Smooth muscle cell (in vitro differentiated cells): ENCODE measurements at regions not wholly inside any gene's neighbourhood (a gene's known extent, or its start where the extent isn't known, plus 50 kb on each side); places are given as distances from the start of the nearest gene placed in this dataset.

Experiments used
- DNase-seq: peaks from one replicate; lab custom pipeline; 2025; ENCODE audit not compliant: unreplicated experiment; lab: John Stamatoyannopoulos, UW
- H2AFZ ChIP-seq: fragments of 200-600 bp; sonication (generic); 2 replicates; pipeline ENCODE4 v1.6.0; 2016; ENCODE audit warnings: antibody characterized with exemption, low read depth, mild to moderate bottlenecking
- H3F3A ChIP-seq: fragments of 200-600 bp; sonication (generic); 2 replicates; pipeline ENCODE4 v1.6.0; 2017; ENCODE audit warnings: antibody characterized with exemption, low read depth
- H3K27ac ChIP-seq: fragments of 200-600 bp; sonication (generic); 2 replicates; pipeline ENCODE4 v1.5.1; 2016; ENCODE audit warnings: low read depth, mild to moderate bottlenecking
- H3K27me3 ChIP-seq: fragments of 200-600 bp; sonication (generic); 2 replicates; pipeline ENCODE4 v1.6.1; 2016; ENCODE audit warnings: low read depth, mild to moderate bottlenecking
- H3K36me3 ChIP-seq: fragments of 200-600 bp; sonication (generic); 2 replicates; pipeline ENCODE4 v1.5.1; 2016; ENCODE audit warnings: low read depth
- H3K4me1 ChIP-seq: fragments of 200-600 bp; sonication (generic); 2 replicates; pipeline ENCODE4 v1.5.1; 2016; ENCODE audit warnings: low read depth
- H3K4me2 ChIP-seq: fragments of 200-600 bp; sonication (generic); 2 replicates; pipeline ENCODE4 v1.6.0; 2016; ENCODE audit warnings: mild to moderate bottlenecking
- H3K4me3 ChIP-seq: fragments of 200-600 bp; sonication (generic); 2 replicates; pipeline ENCODE4 v1.5.1; 2016; ENCODE audit warnings: mild to moderate bottlenecking
- H3K79me2 ChIP-seq: fragments of 200-600 bp; sonication (generic); 2 replicates; pipeline ENCODE4 v1.6.0; 2016; ENCODE audit warnings: low read depth, mild to moderate bottlenecking
- H3K9ac ChIP-seq: fragments of 200-600 bp; sonication (generic); 2 replicates; pipeline ENCODE4 v1.6.0; 2016; ENCODE audit warnings: low read depth
- H3K9me3 ChIP-seq: fragments of 200-600 bp; sonication (generic); replicated peaks from 2 replicates; pipeline ENCODE4 v1.5.1; 2016; ENCODE audit warnings: low read depth
- H4K20me1 ChIP-seq: fragments of 200-600 bp; sonication (generic); 2 replicates; pipeline ENCODE4 v1.6.0; 2016; ENCODE audit warnings: low read depth
- WGBS: methylation state at CpG from one replicate; pipeline ENCODE4 v1.1.7; 2016; ENCODE audit warnings: low lambda C conversion rate; 5-methylcytosine and 5-hydroxymethylcytosine counted together
- TF ChIP-seq, protein P1 (sequence below): fragments of 200-600 bp; sonication (generic); IDR thresholded peaks from 2 replicates; pipeline ENCODE4 v1.5.1; 2017; ENCODE audit warnings: borderline replicate concordance, mild to moderate bottlenecking, antibody characterized with exemption; ENCODE audit not compliant: insufficient read depth, poor library complexity, severe bottlenecking

GRCh38 chr1:79662596-79662995 is 656.1 kb upstream of the ADGRL4 start:
- TF ChIP-seq, protein P1, sequence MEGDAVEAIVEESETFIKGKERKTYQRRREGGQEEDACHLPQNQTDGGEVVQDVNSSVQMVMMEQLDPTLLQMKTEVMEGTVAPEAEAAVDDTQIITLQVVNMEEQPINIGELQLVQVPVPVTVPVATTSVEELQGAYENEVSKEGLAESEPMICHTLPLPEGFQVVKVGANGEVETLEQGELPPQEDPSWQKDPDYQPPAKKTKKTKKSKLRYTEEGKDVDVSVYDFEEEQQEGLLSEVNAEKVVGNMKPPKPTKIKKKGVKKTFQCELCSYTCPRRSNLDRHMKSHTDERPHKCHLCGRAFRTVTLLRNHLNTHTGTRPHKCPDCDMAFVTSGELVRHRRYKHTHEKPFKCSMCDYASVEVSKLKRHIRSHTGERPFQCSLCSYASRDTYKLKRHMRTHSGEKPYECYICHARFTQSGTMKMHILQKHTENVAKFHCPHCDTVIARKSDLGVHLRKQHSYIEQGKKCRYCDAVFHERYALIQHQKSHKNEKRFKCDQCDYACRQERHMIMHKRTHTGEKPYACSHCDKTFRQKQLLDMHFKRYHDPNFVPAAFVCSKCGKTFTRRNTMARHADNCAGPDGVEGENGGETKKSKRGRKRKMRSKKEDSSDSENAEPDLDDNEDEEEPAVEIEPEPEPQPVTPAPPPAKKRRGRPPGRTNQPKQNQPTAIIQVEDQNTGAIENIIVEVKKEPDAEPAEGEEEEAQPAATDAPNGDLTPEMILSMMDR, result no peak
- no peaks in the 10 kb centered on the region for H4K20me1 ChIP-seq
- H3F3A ChIP-seq, result no peaks in the 10 kb centered on the region
- no peaks in the 10 kb centered on the region for H3K9me3 ChIP-seq
- H3K4me1 ChIP-seq, result peaks cover 16% of the 10 kb centered on the region
- no peak overlapping the region for H2AFZ ChIP-seq
- WGBS, result 84% methylated on average over 1 of the region's 1 CpG
- no peak overlapping the region for H3K4me3 ChIP-seq
- no peaks in the 10 kb centered on the region for H3K27me3 ChIP-seq
- H3K9ac ChIP-seq, result no peak overlapping the region
- no peaks in the 10 kb centered on the region for H3K79me2 ChIP-seq
- no peak for DNase-seq
- no peak overlapping the region for H3K27ac ChIP-seq
- H3K36me3 ChIP-seq, result no peaks in the 10 kb centered on the region
- H3K4me2 ChIP-seq, result no peak overlapping the region

DNA sequence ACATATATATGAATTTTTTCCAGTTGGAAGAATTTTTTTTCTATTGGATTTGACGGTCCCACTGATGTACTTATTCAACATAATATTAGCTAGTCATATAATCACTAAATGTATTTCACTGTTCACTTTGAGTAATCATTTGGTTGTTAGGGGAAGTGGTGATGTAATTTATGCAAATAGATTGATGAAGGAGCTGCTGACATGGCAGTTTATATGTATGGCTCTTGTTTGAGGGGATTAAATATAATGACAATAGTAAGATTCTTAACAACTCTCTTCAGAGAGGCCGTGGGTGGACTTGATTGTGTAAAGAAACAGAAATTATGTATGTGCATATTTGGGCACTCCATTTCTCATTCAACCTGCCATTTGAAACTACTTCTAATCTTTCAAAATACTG is 653.6 kb upstream of the ADGRL4 start:
- H3K9ac ChIP-seq, result no peak overlapping the region
- H3K9me3 ChIP-seq, result no peaks in the 10 kb centered on the region
- no peaks in the 10 kb centered on the region for H4K20me1 ChIP-seq
- H3K79me2 ChIP-seq, result no peaks in the 10 kb centered on the region
- no peak overlapping the region for H3K4me2 ChIP-seq
- no peaks in the 10 kb centered on the region for H3F3A ChIP-seq
- DNase-seq, result no peak
- no peak overlapping the region for H2AFZ ChIP-seq
- no peak overlapping the region for H3K4me3 ChIP-seq
- no peak overlapping the region for H3K27ac ChIP-seq
- H3K36me3 ChIP-seq, result no peaks in the 10 kb centered on the region
- H3K4me1 ChIP-seq, result peaks cover 19% of the 10 kb centered on the region
- no peaks in the 10 kb centered on the region for H3K27me3 ChIP-seq
- 87% methylated on average over 2 of the region's 2 CpGs for WGBS
- TF ChIP-seq, protein P1, result no peak

- no peak overlapping the region for H3K4me3 ChIP-seq
- H4K20me1 ChIP-seq, result no peaks in the 10 kb centered on the region
- no peaks in the 10 kb centered on the region for H3K27me3 ChIP-seq
- DNase-seq, result no peak
- H3K9me3 ChIP-seq, result no peaks in the 10 kb centered on the region
- H3K36me3 ChIP-seq, result no peaks in the 10 kb centered on the region
- no peak overlapping the region for H3K9ac ChIP-seq
- H3K27ac ChIP-seq, result no peak overlapping the region
- peaks cover 8% of the 10 kb centered on the region for H3K4me1 ChIP-seq
- no peak overlapping the region for H2AFZ ChIP-seq
- H3K4me2 ChIP-seq, result no peak overlapping the region
- TF ChIP-seq, protein P1, result no peak
- 87% methylated on average over 2 of the region's 2 CpGs for WGBS
- H3K79me2 ChIP-seq, result no peaks in the 10 kb centered on the region
- no peaks in the 10 kb centered on the region for H3F3A ChIP-seq
Observed at GRCh38 chr1:79657951-79658658, 651.6 kb upstream of the ADGRL4 start.

DNA sequence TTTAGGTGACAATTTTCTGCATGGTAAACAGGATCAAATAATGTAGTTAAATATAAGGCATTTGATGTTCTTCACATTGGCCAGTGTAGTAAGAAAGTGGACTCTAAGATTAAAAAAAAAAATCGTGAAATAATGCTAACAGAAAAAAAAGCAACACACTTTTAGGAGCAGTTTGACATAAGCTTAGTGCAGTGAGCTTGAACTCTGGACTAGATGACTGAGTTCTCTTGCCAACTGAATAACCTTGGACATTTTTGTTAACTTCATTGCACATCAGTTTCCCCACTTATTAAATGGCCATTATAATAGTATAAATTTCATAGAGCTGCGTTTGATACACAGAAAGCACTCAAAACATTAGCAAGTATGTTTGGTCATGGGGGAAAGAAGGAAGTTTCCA is 649.3 kb upstream of the ADGRL4 start:
- Histone ChIP-seq H3K27me3 (no peaks in the 10 kb centered on the region), H3K9me3 (no peaks in the 10 kb centered on the region), H3K4me3 (no peak overlapping the region), H3K9ac (no peak overlapping the region), H3K36me3 (no peaks in the 10 kb centered on the region), H3K79me2 (no peaks in the 10 kb centered on the region), H3F3A (no peaks in the 10 kb centered on the region), H2AFZ (no peak overlapping the region), H3K4me1 (peaks cover 15% of the 10 kb centered on the region), H3K27ac (no peak overlapping the region), H3K4me2 (no peak overlapping the region), H4K20me1 (no peaks in the 10 kb centered on the region)
- TF ChIP-seq, protein P1, result no peak
- DNase-seq, result no peak
- WGBS, result 78% methylated on average over 2 of the region's 2 CpGs
